B cell (primary cell): ENCODE measurements at regions not wholly inside any gene's neighbourhood (a gene's known extent, or its start where the extent isn't known, plus 50 kb on each side); places are given as distances from the start of the nearest gene placed in this dataset.

ENCODE experiments used
- ATAC-seq: fragments of 200-7000 bp; cut with Tn5 transposase; one replicate; pipeline ENCODE4 v1.10.0; 2021; ENCODE audit warnings: low read depth, mild to moderate bottlenecking, moderate number of reproducible peaks, moderate library complexity
- CTCF ChIA-PET: fragments of 350-600 bp; sonication (Branson Sonifier 250); formaldehyde crosslinking; loops from one replicate; lab custom pipeline; 2021; ENCODE audit warnings: antibody characterized with exemption, inconsistent platforms; lab: Charles Lee
- POLR2A ChIA-PET: fragments of 350-600 bp; sonication (Branson Sonifier 250); formaldehyde crosslinking; loops from one replicate; lab custom pipeline; 2021; ENCODE audit warnings: antibody characterized with exemption; lab: Charles Lee
- DNase-seq: peaks from one replicate; pipeline ENCODE4 v3.0.0; 2013
- H2AFZ ChIP-seq: 2 replicates; pipeline ENCODE4 v1.6.1; 2012; ENCODE audit warnings: mild to moderate bottlenecking, low read depth, low read length; ENCODE audit not compliant: insufficient read depth, poor library complexity, severe bottlenecking
- H3K27ac ChIP-seq, 2 donors: 1 replicate in 1 of 2; 2 replicates in 1 of 2; pipeline ENCODE4 v1.5.1; 2012 to 2013; ENCODE audit warnings: low read length in 2 of 2, mild to moderate bottlenecking in 2 of 2, moderate library complexity in 1 of 2
- H3K27me3 ChIP-seq, 4 experiments: fragments of 200-600 bp in 1 of 4; sonication (generic) in 1 of 4; replicated peaks in 1 of 4; 1 replicate in 2 of 4; 2 replicates in 2 of 4; pipeline versions ENCODE4 v1.6.1 to v1.7.0; 2013 to 2016; ENCODE audit warnings: low read length in 3 of 4, mild to moderate bottlenecking in 2 of 4, mixed read lengths in 1 of 4, moderate library complexity in 1 of 4; ENCODE audit not compliant: insufficient read depth in 4 of 4, control insufficient read depth in 3 of 4; ENCODE audit errors: control extremely low read depth in 1 of 4
- H3K36me3 ChIP-seq, 2 experiments: replicated peaks in 1 of 2; 1 replicate in 1 of 2; 2 replicates in 1 of 2; pipeline versions ENCODE4 v1.6.1 to v1.7.1; 2013; ENCODE audit warnings: low read length in 1 of 2; ENCODE audit not compliant: insufficient read depth in 2 of 2, control insufficient read depth in 1 of 2; ENCODE audit errors: control extremely low read depth in 1 of 2, extremely low read depth in 1 of 2
- H3K4me1 ChIP-seq, 2 donors: fragments of 200-600 bp in 1 of 2; sonication (generic) in 1 of 2; 1 replicate in 1 of 2; 2 replicates in 1 of 2; pipeline versions ENCODE4 v1.5.1 to v1.6.1; 2013 to 2017; ENCODE audit warnings: low read length in 2 of 2; ENCODE audit not compliant: control insufficient read depth in 2 of 2, insufficient read depth in 2 of 2
- H3K4me2 ChIP-seq: replicated peaks from 2 replicates; pipeline ENCODE3; 2012; ENCODE audit warnings: mild to moderate bottlenecking, low read depth, low read length; ENCODE audit not compliant: poor library complexity, severe bottlenecking
- H3K4me3 ChIP-seq, 5 experiments: fragments of 200-600 bp in 1 of 5; sonication (generic) in 1 of 5; 1 replicate in 3 of 5; 2 replicates in 2 of 5; pipeline versions ENCODE4 v1.5.1 to v1.7.0; 2011 to 2016; ENCODE audit warnings: low read length in 4 of 5, mild to moderate bottlenecking in 4 of 5, low read depth in 2 of 5, control low read depth in 1 of 5, moderate library complexity in 1 of 5; ENCODE audit not compliant: insufficient read depth in 1 of 5; ENCODE audit errors: control extremely low read depth in 1 of 5, extremely low read depth in 1 of 5
- H3K79me2 ChIP-seq: fragments of 200-600 bp; sonication (generic); one replicate; pipeline ENCODE4 v1.6.0; 2016; ENCODE audit warnings: low read length; ENCODE audit not compliant: control insufficient read depth, insufficient read depth
- H3K9ac ChIP-seq: fragments of 200-600 bp; sonication (generic); 2 replicates; pipeline ENCODE4 v1.6.1; 2017; ENCODE audit warnings: mild to moderate bottlenecking, low read length, moderate library complexity
- H3K9me3 ChIP-seq, 3 donors: one replicate each; pipeline versions ENCODE4 v1.6.1 to v1.7.1; 2013; ENCODE audit warnings: low read length in 2 of 3; ENCODE audit not compliant: control insufficient read depth in 2 of 3, insufficient read depth in 1 of 3; ENCODE audit errors: control extremely low read depth in 1 of 3
- H4K20me1 ChIP-seq: 2 replicates; pipeline ENCODE4 v1.6.0; 2012; ENCODE audit warnings: mild to moderate bottlenecking, low read length; ENCODE audit not compliant: insufficient read depth, control insufficient read depth, poor library complexity, severe bottlenecking
- H3K27ac Mint-ChIP-seq: one replicate; pipeline ENCODE4 v1.8.0; 2021; ENCODE audit warnings: mixed read lengths
- H3K27me3 Mint-ChIP-seq: one replicate; pipeline ENCODE4 v1.8.0; 2021; ENCODE audit warnings: mixed read lengths
- H3K4me1 Mint-ChIP-seq: one replicate; pipeline ENCODE4 v1.8.0; 2021; ENCODE audit warnings: mixed read lengths
- H3K4me3 Mint-ChIP-seq: one replicate; pipeline ENCODE4 v1.8.0; 2021; ENCODE audit warnings: mixed read lengths
- H3K9me3 Mint-ChIP-seq: one replicate; pipeline ENCODE4 v1.8.0; 2022; ENCODE audit warnings: mixed read lengths; ENCODE audit not compliant: insufficient read depth
- CTCF ChIP-seq: fragments of 200-600 bp; IDR thresholded peaks from one replicate; pipeline ENCODE4 v1.8.0; 2022; ENCODE audit warnings: antibody characterized with exemption, mild to moderate bottlenecking
- EZH2 ChIP-seq: IDR thresholded peaks from 2 replicates; pipeline ENCODE4 v1.6.1; 2012; ENCODE audit warnings: borderline replicate concordance, low read depth, mild to moderate bottlenecking, moderate library complexity, low read length; ENCODE audit not compliant: insufficient read depth, poor library complexity, severe bottlenecking
- WGBS: methylation state at CpG from one replicate; pipeline ENCODE4 v1.1.5; 2013; ENCODE audit warnings: missing lambda C conversion rate; ENCODE audit not compliant: insufficient coverage; 5-methylcytosine and 5-hydroxymethylcytosine counted together
- intact Hi-C: fragments of 100-400 bp; cut with micrococcal nuclease; formaldehyde crosslinking; loops from one replicate; pipeline ENCODE4 v1.10.0; 2022

- Histone ChIP-seq H3K36me3 (no peaks in the 10 kb centered on the region), H3K9ac (no peak overlapping the region), H3K4me3 (no peak overlapping the region), H3K79me2 (no peaks in the 10 kb centered on the region), H3K9me3 (no peaks in the 10 kb centered on the region), H3K4me2 (no peak overlapping the region), H2AFZ (no peak overlapping the region), H3K4me1 (no peaks in the 10 kb centered on the region), H4K20me1 (no peaks in the 10 kb centered on the region), H3K27me3 (no peaks in the 10 kb centered on the region), H3K27ac (no peak overlapping the region)
- no peak overlapping the region for H3K27ac Mint-ChIP-seq
- intact Hi-C loops = no loop called here
- TF ChIP-seq EZH2 = no peak
- no peak for TF ChIP-seq CTCF
- POLR2A ChIA-PET = no interaction called here
- 25% methylated on average over 2 of the region's 2 CpGs for WGBS
- H3K4me1 Mint-ChIP-seq = peaks cover 3% of the 10 kb centered on the region
- no peaks in the 10 kb centered on the region for H3K27me3 Mint-ChIP-seq
- ATAC-seq = no peak
- CTCF ChIA-PET = no interaction called here
- no peaks in the 10 kb centered on the region for H3K9me3 Mint-ChIP-seq
- no peak overlapping the region for H3K4me3 Mint-ChIP-seq
- DNase-seq = no peak
Observed at GRCh38 chr1:185487936-185488335, 170.9 kb upstream of the IVNS1ABP start.

- intact Hi-C loops = no loop called here
- Histone ChIP-seq H3K4me3 (no peak overlapping the region), H3K27me3 (no peaks in the 10 kb centered on the region), H4K20me1 (no peaks in the 10 kb centered on the region), H3K4me1 (no peaks in the 10 kb centered on the region), H3K27ac (no peak overlapping the region), H3K4me2 (no peak overlapping the region), H3K36me3 (no peaks in the 10 kb centered on the region), H3K9ac (no peak overlapping the region), H2AFZ (no peak overlapping the region), H3K79me2 (no peaks in the 10 kb centered on the region), H3K9me3 (no peaks in the 10 kb centered on the region)
- DNase-seq (no peak), ATAC-seq (no peak)
- Mint-ChIP-seq H3K4me1 (peaks cover 3% of the 10 kb centered on the region), H3K27ac (no peak overlapping the region), H3K9me3 (no peaks in the 10 kb centered on the region), H3K4me3 (no peak overlapping the region), H3K27me3 (no peaks in the 10 kb centered on the region)
- CTCF ChIA-PET = interaction anchor here (0.7 kb wide), 1 partner anchor 184 kb away, joined by 3 read pairs; no protein-coding TSS in a partner anchor
- TF ChIP-seq CTCF = no peak
- TF ChIP-seq EZH2 = no peak
- WGBS = 80% methylated on average over 1 of the region's 2 CpGs
- POLR2A ChIA-PET = interaction anchor here (0.9 kb wide), 1 partner anchor 170 kb away, joined by 3 read pairs; the partner anchor contains the start of gene IVNS1ABP
Observed at GRCh38 chr1:185487026-185487425, 170.0 kb upstream of the IVNS1ABP start.
